Prostate gland (tissue), 2 donors: ENCODE measurements at regions not wholly inside any gene's neighbourhood (a gene's known extent, or its start where the extent isn't known, plus 50 kb on each side); places are given as distances from the start of the nearest gene placed in this dataset.

Experiments used
- CTCF ChIP-seq, 4 experiments: fragments of 200-600 bp in 2 of 4; fragments of 450-650 bp in 2 of 4; sonication (generic) in 2 of 4; IDR thresholded peaks; 1 replicate in 3 of 4; 2 replicates in 1 of 4; pipeline ENCODE4 v1.5.1; 2016 to 2019; ENCODE audit warnings: antibody characterized with exemption in 4 of 4, mild to moderate bottlenecking in 2 of 4, moderate library complexity in 2 of 4
- POLR2A ChIP-seq: fragments of 450-650 bp; IDR thresholded peaks from one replicate; pipeline ENCODE4 v1.6.1; 2016; ENCODE audit warnings: antibody characterized with exemption, mild to moderate bottlenecking
- POLR2AphosphoS5 ChIP-seq: sonication (generic); formaldehyde crosslinking; IDR thresholded peaks from one replicate; pipeline ENCODE4 v1.6.1; 2017; ENCODE audit warnings: antibody characterized with exemption

- TF ChIP-seq CTCF (IDR thresholded peaks at IDR 0.05): no peak
- TF ChIP-seq POLR2AphosphoS5: no peak
- no peak for TF ChIP-seq POLR2A
Measured at GRCh38 chr3:177652556-177653291, 455.4 kb upstream of the TBL1XR1 start.
